GM19193 (cell line): ENCODE measurements at regions not wholly inside any gene's neighbourhood (a gene's known extent, or its start where the extent isn't known, plus 50 kb on each side); places are given as distances from the start of the nearest gene placed in this dataset.

ENCODE experiments used
- POLR2A ChIP-seq: IDR thresholded peaks from 4 replicates; pipeline ENCODE4 v1.6.1; 2011; ENCODE audit not compliant: insufficient read depth, insufficient read length; ENCODE audit errors: extremely low read depth

GRCh38 chr7:106590209-106590816, 70.6 kb downstream of the CCDC71L start:
- no peak for TF ChIP-seq POLR2A

- TF ChIP-seq POLR2A = no peak
These were observed 71.6 kb downstream of the CCDC71L start for GRCh38 chr7:106589198-106589879.

- no peak for TF ChIP-seq POLR2A
These were observed 72.3 kb downstream of the CCDC71L start for GRCh38 chr7:106588422-106589197.

- TF ChIP-seq POLR2A = no peak
These were observed 75.8 kb downstream of the CCDC71L start for GRCh38 chr7:106584914-106585759.

- TF ChIP-seq POLR2A = no peak
These were observed 77.0 kb downstream of the CCDC71L start for GRCh38 chr7:106583706-106584690.

GRCh38 chr7:106583100-106583499, 77.9 kb downstream of the CCDC71L start:
- TF ChIP-seq POLR2A = no peak

GRCh38 chr7:106582365-106582764, 78.6 kb downstream of the CCDC71L start:
- TF ChIP-seq POLR2A = no peak

- TF ChIP-seq POLR2A = no peak
These were observed 85.7 kb downstream of the CCDC71L start for GRCh38 chr7:106575138-106575823.

- no peak for TF ChIP-seq POLR2A
These were observed 87.2 kb downstream of the CCDC71L start for GRCh38 chr7:106573738-106574137.

- no peak for TF ChIP-seq POLR2A
These were observed 87.8 kb downstream of the CCDC71L start for GRCh38 chr7:106573125-106573663.

GRCh38 chr7:106572394-106573124, 88.4 kb downstream of the CCDC71L start:
- TF ChIP-seq POLR2A = no peak

- TF ChIP-seq POLR2A = no peak
These were observed 89.4 kb downstream of the CCDC71L start for GRCh38 chr7:106571563-106571962.

- no peak for TF ChIP-seq POLR2A
These were observed 90.0 kb downstream of the CCDC71L start for GRCh38 chr7:106570948-106571418.

GRCh38 chr7:106570146-106570545, 90.8 kb downstream of the CCDC71L start:
- TF ChIP-seq POLR2A = no peak
